Dermis blood vessel endothelial cell (primary cell): ENCODE measurements at regions not wholly inside any gene's neighbourhood (a gene's known extent, or its start where the extent isn't known, plus 50 kb on each side); places are given as distances from the start of the nearest gene placed in this dataset.

ENCODE experiments used
- DNase-seq: peaks from one replicate; pipeline ENCODE4 v3.0.0; 2010

- no peak for DNase-seq
Measured at GRCh38 chr12:46462641-46463355, 90.2 kb upstream of the SLC38A2 start.

GRCh38 chr12:46461907-46462640 lies 89.5 kb upstream of the SLC38A2 start:
- no peak for DNase-seq

GRCh38 chr12:46461459-46461858 lies 88.9 kb upstream of the SLC38A2 start:
- no peak for DNase-seq

GRCh38 chr12:46460682-46461210 lies 88.2 kb upstream of the SLC38A2 start:
- no peak for DNase-seq

- DNase-seq = no peak
Measured at GRCh38 chr12:46459861-46460545, 87.4 kb upstream of the SLC38A2 start.

- peak; percentile 38 for DNase-seq
Measured at GRCh38 chr12:46459111-46459510, 86.5 kb upstream of the SLC38A2 start.

GRCh38 chr12:46458500-46459102 lies 86.0 kb upstream of the SLC38A2 start:
- DNase-seq = no peak

- DNase-seq = no peak
Measured at GRCh38 chr12:46457958-46458357, 85.4 kb upstream of the SLC38A2 start.

GRCh38 chr12:46456356-46457334 lies 84.1 kb upstream of the SLC38A2 start:
- no peak for DNase-seq

GRCh38 chr12:46455648-46456352 lies 83.2 kb upstream of the SLC38A2 start:
- DNase-seq = no peak

GRCh38 chr12:46454981-46455380 lies 82.4 kb upstream of the SLC38A2 start:
- DNase-seq = no peak

- no peak for DNase-seq
Measured at GRCh38 chr12:46453428-46453827, 80.9 kb upstream of the SLC38A2 start.

GRCh38 chr12:46452776-46453175 lies 80.2 kb upstream of the SLC38A2 start:
- DNase-seq = no peak

- peak; percentile 55 for DNase-seq
Measured at GRCh38 chr12:46452061-46452615, 79.6 kb upstream of the SLC38A2 start.

GRCh38 chr12:46451276-46452021 lies 78.9 kb upstream of the SLC38A2 start:
- DNase-seq = no peak

GRCh38 chr12:46450279-46450748 lies 77.7 kb upstream of the SLC38A2 start:
- peak; percentile 77 for DNase-seq

GRCh38 chr12:46449856-46450255 lies 77.3 kb upstream of the SLC38A2 start:
- peak; percentile 65 for DNase-seq

- DNase-seq = no peak
Measured at GRCh38 chr12:46449316-46449715, 76.7 kb upstream of the SLC38A2 start.

GRCh38 chr12:46446645-46447044 lies 74.1 kb upstream of the SLC38A2 start:
- DNase-seq = peak; percentile 62
